ENCODE measurements at regions not wholly inside any gene's neighbourhood (a gene's known extent, or its start where the extent isn't known, plus 50 kb on each side); places are given as distances from the start of the nearest gene placed in this dataset.

DNA sequence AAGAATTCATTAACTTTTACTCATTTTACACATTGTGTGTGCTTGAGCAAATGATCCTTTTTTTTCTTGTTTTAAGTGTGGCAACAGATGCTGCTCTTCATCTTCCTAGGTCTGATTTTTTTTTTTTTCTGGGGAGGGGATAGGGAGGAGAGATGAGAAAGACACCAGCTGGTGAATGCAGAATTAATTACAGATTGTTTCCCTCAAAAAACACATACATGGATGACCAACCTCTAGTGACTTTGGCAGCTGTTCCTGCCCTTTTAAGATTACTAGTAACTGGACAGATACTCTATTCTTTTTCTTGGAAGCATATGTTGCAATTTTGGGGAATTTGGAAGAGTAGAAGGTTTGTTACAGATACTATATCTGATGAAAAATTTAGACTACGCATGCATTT lies 103.6 kb upstream of the MYO16 start:
- Histone ChIP-seq H3K4me1 (ENCODE audit: control insufficient read depth, insufficient read depth, low read length) (0 out of 2 replicates have a peak, but pooled peaks cover 3% of the 10 kb centered on the region), H3K9ac (ENCODE audit: low read depth, low read length) (no peak overlapping the region), H3K27ac (ENCODE audit: low read depth, low read length) (no peak overlapping the region), H3K9me3 (ENCODE audit: control insufficient read depth, insufficient read depth, low read length) (no peaks in the 10 kb centered on the region), H3K27me3 (ENCODE audit: control insufficient read depth, insufficient read depth, low read length) (no peaks in the 10 kb centered on the region), H3K4me3 (ENCODE audit: low read depth, low read length) (no peak overlapping the region), H3K36me3 (ENCODE audit: control insufficient read depth, insufficient read depth, low read length) (no peaks in the 10 kb centered on the region)

DNA sequence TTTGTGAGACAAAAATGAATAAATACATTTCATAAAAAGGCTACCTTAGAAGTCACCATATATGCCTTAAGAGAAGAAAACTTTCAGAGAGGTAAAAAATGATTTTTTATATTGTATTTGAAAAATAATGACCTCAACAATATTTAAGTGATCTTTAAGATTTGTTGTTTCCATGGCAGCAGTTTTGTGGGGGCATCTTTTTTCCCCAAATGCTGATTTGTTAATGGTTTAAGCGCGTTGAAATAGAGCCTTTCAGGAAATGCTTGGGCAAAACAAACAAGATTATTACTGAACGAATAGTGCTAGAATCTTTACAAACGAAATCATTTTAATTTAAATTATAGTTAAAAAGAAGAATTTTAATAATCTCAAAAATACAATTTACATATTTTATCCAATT lies 103.1 kb upstream of the MYO16 start:
- H3K36me3 ChIP-seq (ENCODE audit: control insufficient read depth, insufficient read depth, low read length): no peaks in the 10 kb centered on the region
- H3K27ac ChIP-seq (ENCODE audit: low read depth, low read length): no peak overlapping the region
- H3K4me3 ChIP-seq (ENCODE audit: low read depth, low read length): no peak overlapping the region
- 0 out of 2 replicates have a peak, but pooled peaks cover 3% of the 10 kb centered on the region for H3K4me1 ChIP-seq (ENCODE audit: control insufficient read depth, insufficient read depth, low read length)
- no peaks in the 10 kb centered on the region for H3K27me3 ChIP-seq (ENCODE audit: control insufficient read depth, insufficient read depth, low read length)
- no peaks in the 10 kb centered on the region for H3K9me3 ChIP-seq (ENCODE audit: control insufficient read depth, insufficient read depth, low read length)
- H3K9ac ChIP-seq (ENCODE audit: low read depth, low read length): no peak overlapping the region

DNA sequence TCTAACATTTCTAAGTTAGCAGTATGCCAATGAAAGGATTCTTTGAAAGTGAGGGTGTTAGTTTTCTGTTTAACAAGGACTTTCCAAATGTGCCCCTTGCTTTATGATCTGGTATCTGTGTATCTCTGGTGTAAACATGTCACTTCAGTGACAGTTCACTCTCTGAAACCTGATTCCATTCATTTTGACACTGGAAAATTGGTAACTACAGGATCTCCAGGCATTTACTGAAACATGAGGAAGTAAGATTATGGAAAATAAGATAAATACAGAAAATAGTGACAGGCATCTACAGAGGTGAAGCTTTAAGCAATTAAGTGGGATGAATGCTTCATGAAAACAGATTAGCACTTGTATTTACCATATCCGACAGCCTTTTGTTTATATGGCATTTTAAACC lies 101.6 kb upstream of the MYO16 start:
- Histone ChIP-seq H3K27ac (ENCODE audit: low read depth, low read length) (no peak overlapping the region), H3K4me1 (ENCODE audit: control insufficient read depth, insufficient read depth, low read length) (0 out of 2 replicates have a peak, but pooled peaks cover 3% of the 10 kb centered on the region), H3K9me3 (ENCODE audit: control insufficient read depth, insufficient read depth, low read length) (no peaks in the 10 kb centered on the region), H3K36me3 (ENCODE audit: control insufficient read depth, insufficient read depth, low read length) (no peaks in the 10 kb centered on the region), H3K4me3 (ENCODE audit: low read depth, low read length) (no peak overlapping the region), H3K27me3 (ENCODE audit: control insufficient read depth, insufficient read depth, low read length) (no peaks in the 10 kb centered on the region), H3K9ac (ENCODE audit: low read depth, low read length) (no peak overlapping the region)

DNA sequence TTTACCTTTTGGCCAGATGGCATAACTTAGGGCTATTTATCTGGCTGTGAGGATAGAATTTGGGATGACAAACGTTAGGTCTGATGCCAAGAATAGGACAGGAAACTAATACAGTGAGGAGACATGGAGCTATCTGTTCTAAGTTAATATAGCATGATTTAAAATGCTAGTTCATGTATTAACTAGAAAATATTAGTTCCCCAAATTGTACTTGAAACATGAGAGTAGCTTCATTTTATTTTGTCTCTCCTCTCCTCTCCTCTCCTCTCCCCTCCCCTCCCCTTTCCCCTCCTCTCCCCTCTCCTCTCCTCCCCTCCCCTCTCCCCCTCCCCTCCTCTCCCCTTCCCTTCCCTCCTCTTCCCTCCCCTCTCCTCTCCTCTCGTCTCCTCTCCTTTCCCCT lies 101.1 kb upstream of the MYO16 start:
- Histone ChIP-seq H3K4me3 (ENCODE audit: low read depth, low read length) (no peak overlapping the region), H3K9ac (ENCODE audit: low read depth, low read length) (no peak overlapping the region), H3K4me1 (ENCODE audit: control insufficient read depth, insufficient read depth, low read length) (0 out of 2 replicates have a peak, but pooled peaks cover 3% of the 10 kb centered on the region), H3K27me3 (ENCODE audit: control insufficient read depth, insufficient read depth, low read length) (no peaks in the 10 kb centered on the region), H3K36me3 (ENCODE audit: control insufficient read depth, insufficient read depth, low read length) (no peaks in the 10 kb centered on the region), H3K9me3 (ENCODE audit: control insufficient read depth, insufficient read depth, low read length) (no peaks in the 10 kb centered on the region), H3K27ac (ENCODE audit: low read depth, low read length) (no peak overlapping the region)

DNA sequence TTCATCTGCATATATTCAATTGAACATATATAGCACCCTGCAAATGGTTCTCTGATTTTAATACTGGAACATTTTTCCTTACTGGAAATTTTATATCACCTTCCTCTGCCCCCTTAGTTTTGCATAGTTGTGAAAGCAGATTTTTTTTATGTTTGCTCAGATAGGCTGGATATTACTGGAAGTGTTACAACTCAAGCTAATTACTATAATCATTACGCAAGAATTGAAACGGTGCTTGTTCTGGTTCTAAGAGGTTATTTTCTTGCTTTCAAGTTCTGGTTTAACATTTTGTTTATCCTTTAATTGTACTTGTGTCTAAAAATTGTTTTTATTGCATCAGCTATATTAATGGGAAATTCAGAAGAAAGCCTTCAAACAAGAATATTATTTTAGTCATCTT lies 95.6 kb upstream of the MYO16 start:
- Histone ChIP-seq H3K36me3 (ENCODE audit: control insufficient read depth, insufficient read depth, low read length) (no peaks in the 10 kb centered on the region), H3K27ac (ENCODE audit: low read depth, low read length) (no peak overlapping the region), H3K4me1 (ENCODE audit: control insufficient read depth, insufficient read depth, low read length) (no peaks in the 10 kb centered on the region), H3K9ac (ENCODE audit: low read depth, low read length) (no peak overlapping the region), H3K27me3 (ENCODE audit: control insufficient read depth, insufficient read depth, low read length) (no peaks in the 10 kb centered on the region), H3K9me3 (ENCODE audit: control insufficient read depth, insufficient read depth, low read length) (no peaks in the 10 kb centered on the region), H3K4me3 (ENCODE audit: low read depth, low read length) (no peak overlapping the region)

DNA sequence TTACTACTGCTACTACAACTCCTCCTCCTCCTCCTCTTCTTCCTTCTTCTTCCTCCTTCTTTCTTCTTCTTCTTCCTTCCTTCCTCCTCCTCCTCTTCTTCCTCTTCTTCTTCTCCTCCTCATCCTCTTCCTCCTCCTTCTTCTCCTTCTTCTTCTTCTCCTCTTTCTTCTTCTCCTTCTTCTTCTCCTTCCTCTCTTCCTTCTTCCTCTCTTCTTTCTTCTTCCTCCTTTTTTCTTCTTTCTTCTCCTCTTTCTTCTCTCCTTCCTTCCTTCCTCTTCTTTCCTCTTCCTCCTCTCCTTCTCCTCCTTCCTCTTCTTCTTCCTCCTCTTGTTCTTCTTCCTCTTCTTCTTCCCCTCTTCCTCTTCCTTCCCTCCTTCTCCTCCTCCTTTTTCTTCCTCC lies 94.7 kb upstream of the MYO16 start:
- H3K9me3 ChIP-seq (ENCODE audit: control insufficient read depth, insufficient read depth, low read length): no peaks in the 10 kb centered on the region
- no peaks in the 10 kb centered on the region for H3K4me1 ChIP-seq (ENCODE audit: control insufficient read depth, insufficient read depth, low read length)
- H3K4me3 ChIP-seq (ENCODE audit: low read depth, low read length): no peak overlapping the region
- H3K9ac ChIP-seq (ENCODE audit: low read depth, low read length): no peak overlapping the region
- H3K27ac ChIP-seq (ENCODE audit: low read depth, low read length): no peak overlapping the region
- no peaks in the 10 kb centered on the region for H3K36me3 ChIP-seq (ENCODE audit: control insufficient read depth, insufficient read depth, low read length)
- H3K27me3 ChIP-seq (ENCODE audit: control insufficient read depth, insufficient read depth, low read length): no peaks in the 10 kb centered on the region

DNA sequence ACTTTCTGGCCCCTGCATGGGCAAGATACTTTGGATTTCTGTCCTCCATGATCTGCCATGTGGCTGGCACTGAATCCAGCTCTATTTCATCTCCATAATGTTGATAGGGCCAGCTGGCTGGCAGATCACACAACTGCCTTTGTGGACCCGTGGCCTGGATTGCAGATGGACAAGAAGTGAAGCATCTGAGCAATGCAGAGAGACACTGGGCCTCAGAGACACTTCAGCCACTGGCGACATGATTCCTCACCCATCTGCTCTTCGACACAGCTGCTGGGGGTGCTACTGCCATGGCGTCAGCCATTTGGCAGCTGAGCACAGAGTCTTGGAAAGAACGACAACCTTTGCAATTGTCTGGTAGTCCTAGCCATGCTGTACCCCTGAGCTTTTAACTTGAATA lies 79.5 kb upstream of the MYO16 start:
- Histone ChIP-seq H3K27me3 (ENCODE audit: control insufficient read depth, insufficient read depth, low read length) (no peaks in the 10 kb centered on the region), H3K4me1 (ENCODE audit: control insufficient read depth, insufficient read depth, low read length) (no peaks in the 10 kb centered on the region), H3K27ac (ENCODE audit: low read depth, low read length) (no peak overlapping the region), H3K9me3 (ENCODE audit: control insufficient read depth, insufficient read depth, low read length) (no peaks in the 10 kb centered on the region), H3K36me3 (ENCODE audit: control insufficient read depth, insufficient read depth, low read length) (no peaks in the 10 kb centered on the region), H3K4me3 (ENCODE audit: low read depth, low read length) (no peak overlapping the region), H3K9ac (ENCODE audit: low read depth, low read length) (no peak overlapping the region)

DNA sequence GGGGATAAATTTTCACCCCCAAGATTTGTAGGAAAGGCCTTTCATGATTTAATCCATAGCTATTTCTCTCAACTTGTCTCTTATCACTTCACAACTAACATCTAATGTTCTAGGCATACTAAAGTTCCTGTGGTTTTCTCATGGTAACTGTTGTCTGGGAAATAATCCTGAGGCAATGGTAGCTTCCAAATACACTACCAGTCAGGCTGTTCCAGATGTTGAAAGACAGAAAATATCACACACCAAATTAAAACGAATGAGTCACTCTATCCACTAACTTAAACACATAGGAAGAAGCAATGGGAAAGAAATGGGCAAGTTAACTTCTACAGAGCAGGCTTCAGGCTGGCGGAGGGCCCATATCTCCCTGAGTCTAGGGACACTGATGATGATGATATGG lies 77.7 kb upstream of the MYO16 start:
- Histone ChIP-seq H3K27me3 (ENCODE audit: control insufficient read depth, insufficient read depth, low read length) (no peaks in the 10 kb centered on the region), H3K4me3 (ENCODE audit: low read depth, low read length) (no peak overlapping the region), H3K4me1 (ENCODE audit: control insufficient read depth, insufficient read depth, low read length) (no peaks in the 10 kb centered on the region), H3K27ac (ENCODE audit: low read depth, low read length) (no peak overlapping the region), H3K9me3 (ENCODE audit: control insufficient read depth, insufficient read depth, low read length) (no peaks in the 10 kb centered on the region), H3K36me3 (ENCODE audit: control insufficient read depth, insufficient read depth, low read length) (no peaks in the 10 kb centered on the region), H3K9ac (ENCODE audit: low read depth, low read length) (no peak overlapping the region)

DNA sequence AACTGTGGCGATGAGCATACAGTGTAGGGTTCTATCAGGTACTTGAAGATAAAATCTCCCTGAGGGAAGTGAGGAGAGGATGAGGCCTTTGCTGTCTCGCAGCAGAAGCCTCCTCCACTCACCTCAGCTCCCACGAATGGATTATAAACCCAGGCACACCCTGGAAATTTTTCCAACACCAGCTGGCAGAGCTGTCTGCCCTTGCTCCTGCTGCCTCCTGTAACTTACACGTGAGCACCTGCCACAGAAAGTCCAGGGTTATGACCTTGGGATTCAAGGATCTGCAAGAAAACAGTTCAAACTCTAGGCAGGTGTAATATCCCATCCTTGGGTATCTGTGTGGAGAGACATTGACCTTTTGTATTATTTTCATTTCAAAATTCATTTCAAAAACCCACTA lies 70.9 kb upstream of the MYO16 start:
- no peaks in the 10 kb centered on the region for H3K36me3 ChIP-seq (ENCODE audit: control insufficient read depth, insufficient read depth, low read length)
- no peaks in the 10 kb centered on the region for H3K4me1 ChIP-seq (ENCODE audit: control insufficient read depth, insufficient read depth, low read length)
- no peak overlapping the region for H3K9ac ChIP-seq (ENCODE audit: low read depth, low read length)
- no peak overlapping the region for H3K27ac ChIP-seq (ENCODE audit: low read depth, low read length)
- H3K9me3 ChIP-seq (ENCODE audit: control insufficient read depth, insufficient read depth, low read length): no peaks in the 10 kb centered on the region
- no peak overlapping the region for H3K4me3 ChIP-seq (ENCODE audit: low read depth, low read length)
- no peaks in the 10 kb centered on the region for H3K27me3 ChIP-seq (ENCODE audit: control insufficient read depth, insufficient read depth, low read length)

DNA sequence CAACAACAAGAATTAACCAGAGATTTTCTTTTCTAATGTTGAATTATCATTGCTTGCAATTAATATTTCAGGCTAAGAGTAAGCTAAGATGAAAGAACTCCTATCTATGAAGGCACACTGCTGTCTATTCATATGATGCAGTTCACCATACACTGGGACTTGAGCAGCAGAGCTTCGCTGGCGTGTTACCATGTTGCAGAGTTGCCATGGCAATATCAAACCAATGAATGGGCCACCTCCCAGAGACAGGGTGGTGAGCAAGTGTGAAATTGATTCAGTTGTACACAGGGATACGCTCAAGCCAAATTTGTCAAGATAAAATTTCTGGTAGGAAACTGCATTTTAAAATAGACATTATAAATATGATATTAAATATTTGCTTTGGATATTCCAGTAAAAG lies 69.3 kb upstream of the MYO16 start:
- H3K4me3 ChIP-seq (ENCODE audit: low read depth, low read length): no peak overlapping the region
- no peak overlapping the region for H3K27ac ChIP-seq (ENCODE audit: low read depth, low read length)
- no peak overlapping the region for H3K9ac ChIP-seq (ENCODE audit: low read depth, low read length)
- no peaks in the 10 kb centered on the region for H3K27me3 ChIP-seq (ENCODE audit: control insufficient read depth, insufficient read depth, low read length)
- no peaks in the 10 kb centered on the region for H3K4me1 ChIP-seq (ENCODE audit: control insufficient read depth, insufficient read depth, low read length)
- no peaks in the 10 kb centered on the region for H3K9me3 ChIP-seq (ENCODE audit: control insufficient read depth, insufficient read depth, low read length)
- no peaks in the 10 kb centered on the region for H3K36me3 ChIP-seq (ENCODE audit: control insufficient read depth, insufficient read depth, low read length)

DNA sequence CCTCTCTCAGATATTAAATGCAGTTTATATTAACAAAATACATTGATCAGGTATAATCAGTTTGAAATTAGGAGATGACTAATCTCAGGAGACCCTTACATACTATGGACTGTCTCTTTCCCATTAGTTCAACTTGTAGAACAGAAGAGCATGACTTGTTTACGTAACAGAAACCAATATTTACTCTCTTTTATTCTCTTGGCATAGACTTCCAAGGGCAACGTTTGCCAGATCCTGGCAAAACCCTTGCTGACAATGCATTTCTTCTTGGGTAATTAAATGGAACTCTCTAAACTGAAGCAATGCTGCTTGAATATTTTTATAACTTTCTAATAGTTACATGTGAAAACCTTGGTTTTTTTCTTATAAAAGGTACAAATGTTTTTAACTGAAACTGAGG lies 68.3 kb upstream of the MYO16 start:
- Histone ChIP-seq H3K4me3 (ENCODE audit: low read depth, low read length) (no peak overlapping the region), H3K27ac (ENCODE audit: low read depth, low read length) (no peak overlapping the region), H3K27me3 (ENCODE audit: control insufficient read depth, insufficient read depth, low read length) (no peaks in the 10 kb centered on the region), H3K36me3 (ENCODE audit: control insufficient read depth, insufficient read depth, low read length) (no peaks in the 10 kb centered on the region), H3K4me1 (ENCODE audit: control insufficient read depth, insufficient read depth, low read length) (no peaks in the 10 kb centered on the region), H3K9me3 (ENCODE audit: control insufficient read depth, insufficient read depth, low read length) (no peaks in the 10 kb centered on the region), H3K9ac (ENCODE audit: low read depth, low read length) (no peak overlapping the region)

Measured in HUES48 (cell line).